ENCODE measurements at regions not wholly inside any gene's neighbourhood (a gene's known extent, or its start where the extent isn't known, plus 50 kb on each side); places are given as distances from the start of the nearest gene placed in this dataset.

GRCh38 chr3:5499404-5499803 lies 311.9 kb downstream of the EDEM1 start:
- no peaks in the 10 kb centered on the region for H3K9me3 Mint-ChIP-seq
- TF ChIP-seq CTCF (conservative IDR thresholded peaks at IDR 0.05) = no peak
- no peak overlapping the region for H3K4me3 Mint-ChIP-seq
- no peaks in the 10 kb centered on the region for H3K36me3 Mint-ChIP-seq (ENCODE audit: low read depth)
- no peaks in the 10 kb centered on the region for H3K4me1 ChIP-seq (ENCODE audit: control insufficient read depth, insufficient read depth, low read length)
- no peaks in the 10 kb centered on the region for H3K4me1 Mint-ChIP-seq
- H3K9ac ChIP-seq (ENCODE audit: extremely low read depth, low read length, poor library complexity, severe bottlenecking) = no peak overlapping the region
- WGBS, 2 experiments (ENCODE audit: insufficient coverage in 1 of 2, insufficient read length in 1 of 2) = 96 to 100% methylated on average over 1 of the region's 1 CpG
- H3K27me3 Mint-ChIP-seq (ENCODE audit: insufficient read depth) = no peaks in the 10 kb centered on the region
- no peak overlapping the region for H3K27ac Mint-ChIP-seq
- H3K9me3 ChIP-seq (ENCODE audit: control insufficient read depth, low read length) = no peaks in the 10 kb centered on the region
- H3K4me3 ChIP-seq (ENCODE audit: low read length) = no peak overlapping the region
- no peak overlapping the region for H3K27ac ChIP-seq (ENCODE audit: low read depth, low read length)
- H3K27me3 ChIP-seq (ENCODE audit: control insufficient read depth, insufficient read depth, low read length, poor library complexity, severe bottlenecking) = no peaks in the 10 kb centered on the region
- no peak for DNase-seq
- no peaks in the 10 kb centered on the region for H3K36me3 ChIP-seq (ENCODE audit: control insufficient read depth, insufficient read depth, low read length)

- Mint-ChIP-seq H3K4me1 (no peaks in the 10 kb centered on the region), H3K27me3 (ENCODE audit: insufficient read depth) (no peaks in the 10 kb centered on the region), H3K4me3 (no peak overlapping the region), H3K9me3 (peaks cover 15% of the 10 kb centered on the region), H3K27ac (no peak overlapping the region), H3K36me3 (ENCODE audit: low read depth) (no peaks in the 10 kb centered on the region)
- H3K4me1 ChIP-seq (ENCODE audit: control insufficient read depth, insufficient read depth, low read length) = no peaks in the 10 kb centered on the region
- H3K27ac ChIP-seq (ENCODE audit: low read depth, low read length) = no peak overlapping the region
- H3K36me3 ChIP-seq (ENCODE audit: control insufficient read depth, insufficient read depth, low read length) = no peaks in the 10 kb centered on the region
- no peak for TF ChIP-seq CTCF (conservative IDR thresholded peaks at IDR 0.05)
- H3K4me3 ChIP-seq (ENCODE audit: low read length) = no peak overlapping the region
- no peak for DNase-seq
- no peaks in the 10 kb centered on the region for H3K27me3 ChIP-seq (ENCODE audit: control insufficient read depth, insufficient read depth, low read length, poor library complexity, severe bottlenecking)
- peaks cover 16% of the 10 kb centered on the region for H3K9me3 ChIP-seq (ENCODE audit: control insufficient read depth, low read length)
- no peak overlapping the region for H3K9ac ChIP-seq (ENCODE audit: extremely low read depth, low read length, poor library complexity, severe bottlenecking)
- 94 to 100% methylated on average over 1 to 3 of the region's 3 CpGs for WGBS, 2 experiments (ENCODE audit: insufficient coverage in 1 of 2, insufficient read length in 1 of 2)
These were observed 315.6 kb downstream of the EDEM1 start for GRCh38 chr3:5503136-5503535.

GRCh38 chr3:5504135-5504534 lies 316.6 kb downstream of the EDEM1 start:
- 90 to 93% methylated on average over 5 of the region's 5 CpGs for WGBS, 2 experiments (ENCODE audit: insufficient coverage in 1 of 2, insufficient read length in 1 of 2)
- no peaks in the 10 kb centered on the region for H3K36me3 ChIP-seq (ENCODE audit: control insufficient read depth, insufficient read depth, low read length)
- no peak overlapping the region for H3K4me3 ChIP-seq (ENCODE audit: low read length)
- DNase-seq = no peak
- Mint-ChIP-seq H3K4me1 (no peaks in the 10 kb centered on the region), H3K36me3 (ENCODE audit: low read depth) (no peaks in the 10 kb centered on the region), H3K27me3 (ENCODE audit: insufficient read depth) (no peaks in the 10 kb centered on the region), H3K27ac (no peak overlapping the region), H3K4me3 (no peak overlapping the region), H3K9me3 (peaks cover 25% of the 10 kb centered on the region)
- TF ChIP-seq CTCF (conservative IDR thresholded peaks at IDR 0.05) = no peak
- no peak overlapping the region for H3K9ac ChIP-seq (ENCODE audit: extremely low read depth, low read length, poor library complexity, severe bottlenecking)
- no peaks in the 10 kb centered on the region for H3K27me3 ChIP-seq (ENCODE audit: control insufficient read depth, insufficient read depth, low read length, poor library complexity, severe bottlenecking)
- no peaks in the 10 kb centered on the region for H3K4me1 ChIP-seq (ENCODE audit: control insufficient read depth, insufficient read depth, low read length)
- no peak overlapping the region for H3K27ac ChIP-seq (ENCODE audit: low read depth, low read length)
- H3K9me3 ChIP-seq (ENCODE audit: control insufficient read depth, low read length) = peaks cover 26% of the 10 kb centered on the region

Measured in endodermal cell (in vitro differentiated cells).